Glutamatergic neuron (in vitro differentiated cells): ENCODE measurements at regions not wholly inside any gene's neighbourhood (a gene's known extent, or its start where the extent isn't known, plus 50 kb on each side); places are given as distances from the start of the nearest gene placed in this dataset.

ENCODE experiments used
- DNase-seq: peaks from one replicate; pipeline ENCODE4 v3.0.0; 2022
- H3K27ac Mint-ChIP-seq: one replicate; pipeline ENCODE4 v1.8.0; 2020; ENCODE audit warnings: mild to moderate bottlenecking, mixed read lengths, inconsistent platforms; ENCODE audit not compliant: unreplicated experiment
- H3K27me3 Mint-ChIP-seq: one replicate; pipeline ENCODE4 v1.8.0; 2020; ENCODE audit warnings: mild to moderate bottlenecking, moderate library complexity, mixed read lengths, inconsistent platforms; ENCODE audit not compliant: unreplicated experiment
- H3K36me3 Mint-ChIP-seq: one replicate; pipeline ENCODE4 v1.8.0; 2020; ENCODE audit warnings: mild to moderate bottlenecking, mixed read lengths, inconsistent platforms; ENCODE audit not compliant: unreplicated experiment
- H3K4me1 Mint-ChIP-seq: one replicate; pipeline ENCODE4 v1.8.0; 2020; ENCODE audit warnings: mild to moderate bottlenecking, low read depth, mixed read lengths, inconsistent platforms; ENCODE audit not compliant: unreplicated experiment
- H3K4me3 Mint-ChIP-seq: one replicate; pipeline ENCODE4 v1.8.0; 2020; ENCODE audit warnings: mild to moderate bottlenecking, mixed read lengths, inconsistent platforms; ENCODE audit not compliant: unreplicated experiment
- H3K9me3 Mint-ChIP-seq: one replicate; pipeline ENCODE4 v1.8.0; 2020; ENCODE audit warnings: mild to moderate bottlenecking, moderate library complexity, mixed read lengths, inconsistent platforms; ENCODE audit not compliant: unreplicated experiment
- CTCF ChIP-seq: fragments of 200-600 bp; sonication (generic); IDR thresholded peaks from one replicate; pipeline ENCODE4 v1.5.0; 2021; ENCODE audit not compliant: partially characterized antibody, unreplicated experiment

GRCh38 chr14:101008631-101009336 lies 105.3 kb upstream of the RTL1 start:
- Mint-ChIP-seq H3K27me3 (peaks cover 4% of the 10 kb centered on the region), H3K4me1 (no peaks in the 10 kb centered on the region), H3K27ac (no peak overlapping the region), H3K36me3 (no peaks in the 10 kb centered on the region), H3K4me3 (no peak overlapping the region), H3K9me3 (peaks cover 6% of the 10 kb centered on the region)
- no peak for TF ChIP-seq CTCF
- no peak for DNase-seq

DNA sequence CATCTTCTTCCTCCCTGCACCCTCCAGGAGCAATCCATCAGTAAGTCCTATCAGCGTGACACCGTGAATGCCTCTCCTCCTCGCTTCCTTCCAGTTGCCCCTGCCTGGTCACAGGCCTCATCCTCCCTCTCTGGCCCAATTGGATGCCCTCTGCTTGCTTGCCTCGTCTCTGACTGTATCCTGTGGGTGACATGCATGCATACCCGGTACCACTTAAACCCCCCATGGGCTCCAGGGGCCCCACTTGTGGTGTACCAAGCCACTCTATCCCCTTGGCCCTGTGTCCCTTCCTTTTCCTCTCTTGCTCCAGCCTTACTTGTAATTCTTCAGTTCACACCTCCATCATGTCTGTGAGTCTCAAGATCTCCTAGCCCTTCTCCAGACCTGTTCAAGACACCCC lies 106.0 kb upstream of the RTL1 start:
- H3K27me3 Mint-ChIP-seq: peaks cover 4% of the 10 kb centered on the region
- H3K9me3 Mint-ChIP-seq: peaks cover 4% of the 10 kb centered on the region
- H3K4me3 Mint-ChIP-seq: no peak overlapping the region
- no peaks in the 10 kb centered on the region for H3K4me1 Mint-ChIP-seq
- no peaks in the 10 kb centered on the region for H3K36me3 Mint-ChIP-seq
- TF ChIP-seq CTCF: no peak
- no peak for DNase-seq
- no peak overlapping the region for H3K27ac Mint-ChIP-seq

DNA sequence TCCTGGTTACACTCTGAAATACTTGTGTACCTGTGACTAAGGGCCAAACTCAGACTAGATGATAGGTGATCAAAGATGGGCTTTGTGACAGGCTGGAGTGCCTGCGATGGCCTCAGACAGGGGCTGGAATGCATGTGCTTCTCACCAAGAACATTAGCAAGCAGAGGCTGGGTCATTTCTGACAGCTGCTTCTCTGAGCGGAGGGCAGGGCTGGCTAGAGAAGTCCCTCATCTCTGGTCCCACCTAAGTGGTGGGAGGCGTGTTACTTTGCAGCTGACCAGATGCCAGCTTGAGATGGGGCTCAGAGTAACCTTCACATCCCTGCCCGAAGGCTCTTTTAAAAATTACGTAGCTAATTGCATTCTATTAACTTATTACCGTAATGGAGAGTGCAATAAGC lies 106.8 kb upstream of the RTL1 start:
- Mint-ChIP-seq H3K27me3 (peaks cover 4% of the 10 kb centered on the region), H3K36me3 (no peaks in the 10 kb centered on the region), H3K4me1 (no peaks in the 10 kb centered on the region), H3K9me3 (peaks cover 4% of the 10 kb centered on the region), H3K4me3 (no peak overlapping the region), H3K27ac (no peak overlapping the region)
- TF ChIP-seq CTCF: no peak
- no peak for DNase-seq

DNA sequence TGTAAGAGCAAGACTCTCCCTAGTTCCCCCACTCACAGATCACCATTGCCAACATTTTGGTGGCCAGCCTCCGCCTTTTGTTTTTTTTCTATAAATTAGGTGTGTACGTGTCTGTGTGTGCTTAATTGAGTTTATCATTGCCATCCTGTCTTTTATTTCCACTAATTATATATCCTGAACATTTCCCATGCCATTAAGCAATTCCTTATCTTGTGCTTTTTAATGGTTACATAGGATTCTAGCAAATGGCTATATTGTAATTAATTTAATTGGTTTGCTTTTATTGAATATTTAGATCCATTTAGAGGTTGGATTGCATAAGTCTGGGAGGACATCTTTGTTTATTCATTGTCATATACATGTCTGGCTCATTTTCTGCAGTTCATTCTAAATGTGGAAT lies 107.3 kb upstream of the RTL1 start:
- peaks cover 4% of the 10 kb centered on the region for H3K27me3 Mint-ChIP-seq
- no peak for TF ChIP-seq CTCF
- no peak overlapping the region for H3K27ac Mint-ChIP-seq
- peaks cover 4% of the 10 kb centered on the region for H3K9me3 Mint-ChIP-seq
- H3K4me3 Mint-ChIP-seq: no peak overlapping the region
- DNase-seq: no peak
- no peaks in the 10 kb centered on the region for H3K36me3 Mint-ChIP-seq
- no peaks in the 10 kb centered on the region for H3K4me1 Mint-ChIP-seq

DNA sequence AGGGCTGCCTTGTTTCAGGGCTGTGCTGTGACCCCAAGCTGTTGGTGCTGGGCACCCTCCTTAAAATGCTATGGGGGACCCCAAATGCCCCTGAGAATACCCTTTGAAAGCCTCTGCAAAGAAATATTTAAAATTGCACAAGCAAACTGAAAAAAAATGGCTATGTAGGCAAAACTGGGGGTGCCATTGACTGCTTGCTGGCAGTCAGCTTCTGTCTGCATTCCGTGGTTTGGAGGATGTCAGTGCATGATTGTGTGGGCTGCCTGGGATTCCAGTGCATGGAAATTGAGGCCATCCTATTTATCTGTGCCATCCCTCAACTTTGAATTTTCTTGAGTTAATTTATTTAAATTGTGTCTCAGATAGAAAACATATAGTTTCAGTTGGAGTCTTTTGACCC lies 113.7 kb upstream of the RTL1 start:
- TF ChIP-seq CTCF: no peak
- peaks cover 13% of the 10 kb centered on the region for H3K9me3 Mint-ChIP-seq
- H3K27me3 Mint-ChIP-seq: peaks cover 10% of the 10 kb centered on the region
- H3K27ac Mint-ChIP-seq: no peak overlapping the region
- DNase-seq: no peak
- H3K4me1 Mint-ChIP-seq: no peaks in the 10 kb centered on the region
- no peaks in the 10 kb centered on the region for H3K36me3 Mint-ChIP-seq
- no peak overlapping the region for H3K4me3 Mint-ChIP-seq
